ENCODE measurements at regions not wholly inside any gene's neighbourhood (a gene's known extent, or its start where the extent isn't known, plus 50 kb on each side); places are given as distances from the start of the nearest gene placed in this dataset.

DNA sequence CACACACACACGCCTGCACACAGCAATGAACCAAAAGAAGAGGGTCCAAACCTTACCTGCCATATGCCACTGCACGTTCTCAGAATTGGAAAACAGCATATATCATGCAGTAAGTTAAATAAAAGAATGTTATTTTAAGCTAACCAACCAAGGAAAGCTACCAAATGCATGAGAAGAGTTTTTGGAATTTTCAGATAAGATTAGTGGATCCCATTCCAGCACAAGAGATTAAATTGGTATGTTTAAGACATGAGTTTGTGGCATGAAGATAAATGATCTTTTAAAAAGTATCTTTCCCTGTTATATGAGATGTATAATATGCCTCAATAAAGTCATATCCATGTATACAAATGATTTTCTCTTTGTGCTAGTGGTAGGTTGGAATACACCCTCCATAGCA, 811.4 kb downstream of the NR2F2 start:
- ChIA-PET CTCF (ENCODE audit: low intra/inter-chr PET ratio) (no interaction called here), POLR2A (no interaction called here)
- WGBS (ENCODE audit: insufficient coverage, low coverage, missing lambda C conversion rate), result 0% methylated on average over 2 of the region's 2 CpGs
- no peaks in the 10 kb centered on the region for H4K20me1 ChIP-seq (replicated peaks; ENCODE audit: control insufficient read depth, insufficient read depth, low read length)
- no peaks in the 10 kb centered on the region for H3K4me1 ChIP-seq (replicated peaks in 1 of 2; ENCODE audit: control insufficient read depth in 2 of 2, insufficient read depth in 2 of 2, low read length in 2 of 2)
- H3K9ac ChIP-seq (ENCODE audit: insufficient read depth in 1 of 2, low read depth in 2 of 2, low read length in 2 of 2), result no peak overlapping the region
- no peak overlapping the region for H2AFZ ChIP-seq (ENCODE audit: low read depth, low read length)
- no peak overlapping the region for H3K4me2 ChIP-seq (ENCODE audit: insufficient read depth, low read length)
- H3K4me3 ChIP-seq, result no peak overlapping the region
- H3K9me3 ChIP-seq (replicated peaks; ENCODE audit: control insufficient read depth, insufficient read depth, low read depth, low read length), result no peaks in the 10 kb centered on the region
- intact Hi-C loops (cut with micrococcal nuclease), result no loop called here
- BruUV-seq (replicated peaks), result no TSS peak
- H3K36me3 ChIP-seq (ENCODE audit: control insufficient read depth, insufficient read depth, low read length), result no peaks in the 10 kb centered on the region
- no peak overlapping the region for H3K27ac ChIP-seq (ENCODE audit: extremely low read depth, low read depth, low read length)
- H3K27me3 ChIP-seq (ENCODE audit: control insufficient read depth in 2 of 2, insufficient read depth in 2 of 2, low read length in 2 of 2), result no peaks in the 10 kb centered on the region
- no peak for DNase-seq (ENCODE audit: extremely low read depth in 1 of 4, low spot score in 3 of 4)
- H3K79me2 ChIP-seq (ENCODE audit: control insufficient read depth, insufficient read depth, low read length), result no peaks in the 10 kb centered on the region
- FAIRE-seq, result no peak
- no peak for ATAC-seq
- H3K9me1 ChIP-seq (ENCODE audit: control insufficient read depth, insufficient read depth, low read length), result no peaks in the 10 kb centered on the region
- in situ Hi-C loops (cut with MboI), result no loop called here
- TF ChIP-seq FOSL1 (tag; conservative IDR thresholded peaks at IDR 0.05), result no peak
- TF ChIP-seq RNF2 (IDR thresholded peaks at IDR 0.05), result no peak
- no peak for TF ChIP-seq SOX6 (IDR thresholded peaks at IDR 0.05)
- no peak for TF ChIP-seq TEAD2 (tag; IDR thresholded peaks at IDR 0.05)
- TF ChIP-seq, protein P1, sequence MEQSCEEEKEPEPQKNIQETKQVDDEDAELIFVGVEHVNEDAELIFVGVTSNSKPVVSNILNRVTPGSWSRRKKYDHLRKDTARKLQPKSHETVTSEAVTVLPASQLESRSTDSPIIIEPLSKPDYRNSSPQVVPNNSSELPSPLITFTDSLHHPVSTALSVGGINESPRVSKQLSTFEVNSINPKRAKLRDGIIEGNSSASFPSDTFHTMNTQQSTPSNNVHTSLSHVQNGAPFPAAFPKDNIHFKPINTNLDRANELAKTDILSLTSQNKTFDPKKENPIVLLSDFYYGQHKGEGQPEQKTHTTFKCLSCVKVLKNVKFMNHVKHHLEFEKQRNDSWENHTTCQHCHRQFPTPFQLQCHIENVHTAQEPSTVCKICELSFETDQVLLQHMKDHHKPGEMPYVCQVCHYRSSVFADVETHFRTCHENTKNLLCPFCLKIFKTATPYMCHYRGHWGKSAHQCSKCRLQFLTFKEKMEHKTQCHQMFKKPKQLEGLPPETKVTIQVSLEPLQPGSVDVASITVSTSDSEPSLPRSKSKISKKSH (CRISPR knock-in tag; IDR thresholded peaks at IDR 0.05), result no peak
- no peak for TF ChIP-seq MED1 (CRISPR knock-in tag; IDR thresholded peaks at IDR 0.05; ENCODE audit: borderline replicate concordance)
- TF ChIP-seq GTF2E2 (tag; IDR thresholded peaks at IDR 0.05), result no peak
- no peak for TF ChIP-seq DDX20 (tag; IDR thresholded peaks at IDR 0.05; ENCODE audit: low read depth)
- TF ChIP-seq GABPB1 (CRISPR knock-in tag; IDR thresholded peaks at IDR 0.05), result no peak
- TF ChIP-seq, protein P2, sequence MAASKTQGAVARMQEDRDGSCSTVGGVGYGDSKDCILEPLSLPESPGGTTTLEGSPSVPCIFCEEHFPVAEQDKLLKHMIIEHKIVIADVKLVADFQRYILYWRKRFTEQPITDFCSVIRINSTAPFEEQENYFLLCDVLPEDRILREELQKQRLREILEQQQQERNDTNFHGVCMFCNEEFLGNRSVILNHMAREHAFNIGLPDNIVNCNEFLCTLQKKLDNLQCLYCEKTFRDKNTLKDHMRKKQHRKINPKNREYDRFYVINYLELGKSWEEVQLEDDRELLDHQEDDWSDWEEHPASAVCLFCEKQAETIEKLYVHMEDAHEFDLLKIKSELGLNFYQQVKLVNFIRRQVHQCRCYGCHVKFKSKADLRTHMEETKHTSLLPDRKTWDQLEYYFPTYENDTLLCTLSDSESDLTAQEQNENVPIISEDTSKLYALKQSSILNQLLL (CRISPR knock-in tag; IDR thresholded peaks at IDR 0.05; ENCODE audit: borderline replicate concordance), result no peak
- TF ChIP-seq NRF1 (conservative IDR thresholded peaks at IDR 0.05 in 1 of 2, IDR thresholded peaks at IDR 0.05 in 1 of 2), result no peak
- TF ChIP-seq, protein P3, sequence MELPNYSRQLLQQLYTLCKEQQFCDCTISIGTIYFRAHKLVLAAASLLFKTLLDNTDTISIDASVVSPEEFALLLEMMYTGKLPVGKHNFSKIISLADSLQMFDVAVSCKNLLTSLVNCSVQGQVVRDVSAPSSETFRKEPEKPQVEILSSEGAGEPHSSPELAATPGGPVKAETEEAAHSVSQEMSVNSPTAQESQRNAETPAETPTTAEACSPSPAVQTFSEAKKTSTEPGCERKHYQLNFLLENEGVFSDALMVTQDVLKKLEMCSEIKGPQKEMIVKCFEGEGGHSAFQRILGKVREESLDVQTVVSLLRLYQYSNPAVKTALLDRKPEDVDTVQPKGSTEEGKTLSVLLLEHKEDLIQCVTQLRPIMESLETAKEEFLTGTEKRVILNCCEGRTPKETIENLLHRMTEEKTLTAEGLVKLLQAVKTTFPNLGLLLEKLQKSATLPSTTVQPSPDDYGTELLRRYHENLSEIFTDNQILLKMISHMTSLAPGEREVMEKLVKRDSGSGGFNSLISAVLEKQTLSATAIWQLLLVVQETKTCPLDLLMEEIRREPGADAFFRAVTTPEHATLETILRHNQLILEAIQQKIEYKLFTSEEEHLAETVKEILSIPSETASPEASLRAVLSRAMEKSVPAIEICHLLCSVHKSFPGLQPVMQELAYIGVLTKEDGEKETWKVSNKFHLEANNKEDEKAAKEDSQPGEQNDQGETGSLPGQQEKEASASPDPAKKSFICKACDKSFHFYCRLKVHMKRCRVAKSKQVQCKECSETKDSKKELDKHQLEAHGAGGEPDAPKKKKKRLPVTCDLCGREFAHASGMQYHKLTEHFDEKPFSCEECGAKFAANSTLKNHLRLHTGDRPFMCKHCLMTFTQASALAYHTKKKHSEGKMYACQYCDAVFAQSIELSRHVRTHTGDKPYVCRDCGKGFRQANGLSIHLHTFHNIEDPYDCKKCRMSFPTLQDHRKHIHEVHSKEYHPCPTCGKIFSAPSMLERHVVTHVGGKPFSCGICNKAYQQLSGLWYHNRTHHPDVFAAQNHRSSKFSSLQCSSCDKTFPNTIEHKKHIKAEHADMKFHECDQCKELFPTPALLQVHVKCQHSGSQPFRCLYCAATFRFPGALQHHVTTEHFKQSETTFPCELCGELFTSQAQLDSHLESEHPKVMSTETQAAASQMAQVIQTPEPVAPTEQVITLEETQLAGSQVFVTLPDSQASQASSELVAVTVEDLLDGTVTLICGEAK (IDR thresholded peaks at IDR 0.05), result no peak
- TF ChIP-seq, protein P3 (CRISPR knock-in tag; IDR thresholded peaks at IDR 0.05), result no peak
- no peak for TF ChIP-seq PHF21A (IDR thresholded peaks at IDR 0.05; ENCODE audit: borderline replicate concordance, low read depth)

Data from K562 (cell line).